Lower lobe of right lung (tissue), 2 donors: ENCODE measurements at regions not wholly inside any gene's neighbourhood (a gene's known extent, or its start where the extent isn't known, plus 50 kb on each side); places are given as distances from the start of the nearest gene placed in this dataset.

Source experiments
- ATAC-seq, 2 donors: fragments of 200-7000 bp; cut with Tn5 transposase; one replicate each; pipeline ENCODE4 v1.9.1; 2020 to 2022; ENCODE audit warnings: mild to moderate bottlenecking in 2 of 2, moderate library complexity in 2 of 2
- DNase-seq: peaks from one replicate; pipeline ENCODE4 v3.0.0-alpha.2; 2020
- H3K27ac ChIP-seq: fragments of 200-600 bp; one replicate; pipeline ENCODE4 v1.8.0; 2022
- H3K27me3 ChIP-seq: fragments of 200-600 bp; one replicate; pipeline ENCODE4 v1.8.0; 2022; ENCODE audit warnings: low read depth
- H3K36me3 ChIP-seq: fragments of 200-600 bp; one replicate; pipeline ENCODE4 v1.8.0; 2022; ENCODE audit warnings: mild to moderate bottlenecking
- H3K4me1 ChIP-seq: fragments of 200-600 bp; one replicate; pipeline ENCODE4 v1.8.0; 2022
- H3K4me3 ChIP-seq: fragments of 200-600 bp; one replicate; pipeline ENCODE4 v1.8.0; 2022; ENCODE audit warnings: mild to moderate bottlenecking
- H3K9me3 ChIP-seq: fragments of 200-600 bp; one replicate; pipeline ENCODE4 v1.8.0; 2022
- CTCF ChIP-seq: fragments of 200-600 bp; IDR thresholded peaks from one replicate; pipeline ENCODE4 v1.8.0; 2022; ENCODE audit warnings: antibody characterized with exemption, mild to moderate bottlenecking
- intact Hi-C: fragments of 100-400 bp; cut with DNase I; formaldehyde crosslinking; loops from one replicate; pipeline ENCODE4 v1.11.0; 2022
- donor health status: DM: no; HTN: yes; CAD: no; lungs with severe emphysema.

- ATAC-seq (no peak), DNase-seq (no peak)
- no peaks in the 10 kb centered on the region for H3K27me3 ChIP-seq
- H3K36me3 ChIP-seq: no peaks in the 10 kb centered on the region
- no peaks in the 10 kb centered on the region for H3K4me1 ChIP-seq
- H3K4me3 ChIP-seq: no peak overlapping the region
- H3K9me3 ChIP-seq: peaks cover 4% of the 10 kb centered on the region
- no peak for TF ChIP-seq CTCF
- intact Hi-C loops: no loop called here
- H3K27ac ChIP-seq: no peak overlapping the region
Measured at GRCh38 chr5:112657804-112658203, 79.9 kb upstream of the APC start.

GRCh38 chr5:112660359-112660758 lies 77.3 kb upstream of the APC start:
- Histone ChIP-seq H3K4me3 (no peak overlapping the region), H3K36me3 (no peaks in the 10 kb centered on the region), H3K27me3 (no peaks in the 10 kb centered on the region), H3K27ac (no peak overlapping the region), H3K4me1 (no peaks in the 10 kb centered on the region), H3K9me3 (peaks cover 4% of the 10 kb centered on the region)
- DNase-seq (no peak), ATAC-seq (no peak)
- no peak for TF ChIP-seq CTCF
- intact Hi-C loops: no loop called here

DNA sequence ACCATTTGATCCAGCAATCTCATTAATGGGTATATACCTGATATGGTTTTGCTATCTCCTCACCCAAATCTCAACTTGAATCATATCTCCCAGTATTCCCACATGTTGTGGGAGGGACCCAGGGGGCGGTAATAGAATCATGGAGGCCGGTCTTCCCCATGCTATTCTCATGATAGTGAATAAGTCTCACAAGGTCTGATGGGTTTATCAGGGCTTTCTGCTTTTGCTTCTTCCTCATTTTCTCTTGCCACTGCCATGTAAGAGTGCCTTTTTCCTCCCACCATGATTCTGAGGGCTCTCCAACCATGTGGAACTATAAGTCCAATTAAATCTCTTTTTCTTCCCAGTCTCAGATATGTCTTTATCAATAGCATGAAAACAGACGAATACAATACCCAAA lies 74.5 kb upstream of the APC start:
- Histone ChIP-seq H3K4me1 (no peaks in the 10 kb centered on the region), H3K27ac (no peak overlapping the region), H3K36me3 (no peaks in the 10 kb centered on the region), H3K9me3 (peaks cover 4% of the 10 kb centered on the region), H3K27me3 (no peaks in the 10 kb centered on the region), H3K4me3 (no peak overlapping the region)
- intact Hi-C loops: no loop called here
- no peak for TF ChIP-seq CTCF
- ATAC-seq: no peak
- DNase-seq: no peak

DNA sequence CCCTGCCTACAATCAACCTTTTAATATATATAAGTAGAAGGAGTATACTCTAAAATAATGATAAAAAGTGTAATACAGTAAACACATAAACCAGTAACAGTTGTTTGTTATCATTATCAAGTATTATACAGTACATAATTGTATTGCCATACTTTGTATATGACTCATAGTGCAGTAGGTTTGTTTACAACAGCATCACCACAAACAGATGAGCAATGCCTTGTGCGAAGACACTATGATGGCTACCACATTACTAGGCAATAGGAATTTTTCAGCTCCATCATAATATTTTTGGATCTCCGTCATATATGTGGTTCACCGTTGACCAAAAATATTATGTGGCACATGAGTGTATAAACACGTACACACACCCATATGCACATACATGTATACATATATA lies 69.7 kb upstream of the APC start:
- H3K36me3 ChIP-seq: no peaks in the 10 kb centered on the region
- ATAC-seq (no peak), DNase-seq (no peak)
- no peaks in the 10 kb centered on the region for H3K4me1 ChIP-seq
- no peaks in the 10 kb centered on the region for H3K27me3 ChIP-seq
- H3K27ac ChIP-seq: no peak overlapping the region
- intact Hi-C loops: no loop called here
- H3K9me3 ChIP-seq: no peaks in the 10 kb centered on the region
- TF ChIP-seq CTCF: no peak
- H3K4me3 ChIP-seq: no peak overlapping the region

DNA sequence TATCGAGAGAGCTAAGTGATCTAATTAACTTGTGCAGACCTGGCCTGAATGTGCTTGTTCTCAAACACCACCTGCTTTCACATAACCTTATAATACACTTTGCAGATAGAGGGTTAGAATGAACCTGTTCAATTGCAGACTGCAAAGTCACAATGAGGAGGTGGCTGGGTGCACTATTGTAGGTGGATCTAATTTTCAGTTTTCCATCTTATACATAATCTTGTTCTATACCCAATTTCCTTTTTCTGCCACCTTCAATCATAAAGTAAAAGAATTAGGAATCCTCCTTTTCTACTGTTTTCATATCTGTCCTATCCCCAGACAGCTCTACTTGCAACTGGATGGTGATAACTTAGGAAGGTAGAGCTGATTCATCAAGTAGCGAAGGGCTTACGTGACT lies 68.8 kb upstream of the APC start:
- DNase-seq (no peak), ATAC-seq (no peak)
- no peaks in the 10 kb centered on the region for H3K4me1 ChIP-seq
- intact Hi-C loops: no loop called here
- H3K9me3 ChIP-seq: no peaks in the 10 kb centered on the region
- H3K27me3 ChIP-seq: no peaks in the 10 kb centered on the region
- no peak for TF ChIP-seq CTCF
- H3K36me3 ChIP-seq: no peaks in the 10 kb centered on the region
- H3K4me3 ChIP-seq: no peak overlapping the region
- no peak overlapping the region for H3K27ac ChIP-seq

DNA sequence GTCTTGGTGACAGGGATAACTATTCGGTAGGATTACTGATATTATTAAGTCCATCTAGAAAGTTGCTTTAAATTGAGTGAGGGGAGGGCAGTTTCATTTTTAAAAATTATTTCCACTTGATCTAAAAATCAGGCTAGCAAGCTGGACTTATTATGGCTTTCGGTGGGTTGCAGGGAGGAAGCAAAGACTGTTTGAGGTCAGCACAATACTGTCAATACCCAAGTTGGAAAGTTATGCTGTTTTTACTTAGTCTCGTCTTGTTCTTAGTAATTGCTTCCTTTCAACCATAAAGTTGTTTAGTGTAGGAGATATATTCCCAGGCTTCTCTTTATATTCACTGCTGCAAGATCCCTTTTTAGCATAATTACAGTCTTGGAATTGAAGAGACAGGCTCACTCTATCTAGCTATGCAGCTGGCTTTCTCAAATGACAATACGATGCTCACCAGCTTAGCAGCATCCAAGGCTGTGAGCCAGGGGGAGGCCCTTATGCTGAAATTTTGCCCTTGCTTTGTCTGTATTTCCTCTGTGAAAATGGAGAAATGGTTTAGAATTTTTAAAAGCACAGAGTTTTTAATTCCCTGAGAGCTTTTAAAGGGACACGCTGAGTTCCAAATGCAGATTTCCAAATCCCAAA lies 68.2 kb upstream of the APC start:
- no peaks in the 10 kb centered on the region for H3K36me3 ChIP-seq
- no peak overlapping the region for H3K27ac ChIP-seq
- H3K27me3 ChIP-seq: no peaks in the 10 kb centered on the region
- intact Hi-C loops: no loop called here
- no peak for TF ChIP-seq CTCF
- H3K4me3 ChIP-seq: no peak overlapping the region
- DNase-seq (no peak), ATAC-seq (no peak)
- H3K9me3 ChIP-seq: no peaks in the 10 kb centered on the region
- no peaks in the 10 kb centered on the region for H3K4me1 ChIP-seq
